ENCODE measurements at regions not wholly inside any gene's neighbourhood (a gene's known extent, or its start where the extent isn't known, plus 50 kb on each side); places are given as distances from the start of the nearest gene placed in this dataset.

DNA sequence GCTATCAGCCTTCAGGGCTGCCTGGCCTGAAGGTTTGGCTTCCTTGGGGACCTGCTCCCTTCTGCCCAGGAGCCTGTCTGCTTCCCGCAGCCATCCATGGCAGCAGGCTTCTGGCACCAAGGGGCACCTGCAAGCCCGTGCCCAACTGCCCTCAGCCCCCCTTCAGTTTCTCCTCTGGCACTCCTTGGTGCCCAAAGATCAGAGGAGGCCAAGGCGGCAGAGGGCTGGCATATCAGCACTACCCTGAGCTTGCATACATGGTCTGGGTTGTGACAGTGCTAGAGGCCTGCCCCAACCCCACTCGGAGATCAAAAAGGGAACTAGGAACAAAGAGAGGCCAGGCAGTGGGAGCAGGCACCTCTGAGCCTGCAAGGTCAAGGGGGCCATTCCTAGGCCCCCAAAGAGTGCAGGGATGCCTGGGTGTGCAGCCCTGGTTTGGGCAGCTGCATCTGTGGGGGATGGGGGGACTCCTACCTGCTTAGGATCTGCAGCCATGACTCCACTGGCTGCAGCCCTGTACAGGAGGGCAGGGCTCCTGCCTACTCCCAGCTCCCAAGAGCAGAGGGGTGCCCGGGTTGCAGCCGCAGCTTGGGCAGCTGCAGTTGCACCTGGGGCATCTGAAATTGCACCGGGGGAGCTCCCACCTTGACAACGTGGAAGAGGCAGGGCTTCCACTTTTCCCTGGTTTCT is 76.2 kb upstream of the TP63 start:
- Mint-ChIP-seq H3K9me3 (peaks cover 2 to 15% (median 10%) of the 10 kb centered on the region in 7 donors), H3K4me3 (no peak overlapping the region)

DNA sequence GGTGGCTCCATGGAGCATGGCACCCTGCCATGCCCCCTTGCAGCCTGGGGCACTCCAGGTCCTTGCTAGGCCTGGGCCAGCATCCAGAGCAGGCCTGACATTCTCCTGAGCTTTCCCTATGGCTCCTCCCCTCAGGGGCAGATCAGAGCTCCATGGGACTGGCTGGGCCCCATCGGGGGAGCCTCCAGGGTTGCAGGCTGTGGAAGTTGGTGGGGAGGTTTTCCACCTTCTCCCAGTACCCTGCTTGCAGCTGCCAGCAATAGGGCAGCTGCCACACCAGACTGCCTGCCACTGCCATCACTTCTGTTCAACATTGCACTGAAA is 75.7 kb upstream of the TP63 start:
- no peak overlapping the region for H3K4me3 ChIP-seq (replicated peaks in 1 of 3; ENCODE audit: low read depth in 2 of 3, low read length in 3 of 3)
- Mint-ChIP-seq H3K27ac (no peak overlapping the region), H3K4me3 (no peak overlapping the region), H3K4me1 (no peaks in the 10 kb centered on the region), H3K9me3 (peaks cover 2 to 12% (median 10%) of the 10 kb centered on the region in 7 donors), H3K27me3 (ENCODE audit: low read depth in 3 of 3) (peaks cover 0 to 2% (median 0%) of the 10 kb centered on the region in 3 donors), H3K36me3 (no peaks in the 10 kb centered on the region)
- no peaks in the 10 kb centered on the region for H3K79me2 ChIP-seq (ENCODE audit: insufficient read depth, low read length)
- H3K27me3 ChIP-seq (ENCODE audit: control insufficient read depth in 2 of 2, insufficient read depth in 2 of 2, low read length in 2 of 2): no peaks in the 10 kb centered on the region
- TF ChIP-seq, protein P1, sequence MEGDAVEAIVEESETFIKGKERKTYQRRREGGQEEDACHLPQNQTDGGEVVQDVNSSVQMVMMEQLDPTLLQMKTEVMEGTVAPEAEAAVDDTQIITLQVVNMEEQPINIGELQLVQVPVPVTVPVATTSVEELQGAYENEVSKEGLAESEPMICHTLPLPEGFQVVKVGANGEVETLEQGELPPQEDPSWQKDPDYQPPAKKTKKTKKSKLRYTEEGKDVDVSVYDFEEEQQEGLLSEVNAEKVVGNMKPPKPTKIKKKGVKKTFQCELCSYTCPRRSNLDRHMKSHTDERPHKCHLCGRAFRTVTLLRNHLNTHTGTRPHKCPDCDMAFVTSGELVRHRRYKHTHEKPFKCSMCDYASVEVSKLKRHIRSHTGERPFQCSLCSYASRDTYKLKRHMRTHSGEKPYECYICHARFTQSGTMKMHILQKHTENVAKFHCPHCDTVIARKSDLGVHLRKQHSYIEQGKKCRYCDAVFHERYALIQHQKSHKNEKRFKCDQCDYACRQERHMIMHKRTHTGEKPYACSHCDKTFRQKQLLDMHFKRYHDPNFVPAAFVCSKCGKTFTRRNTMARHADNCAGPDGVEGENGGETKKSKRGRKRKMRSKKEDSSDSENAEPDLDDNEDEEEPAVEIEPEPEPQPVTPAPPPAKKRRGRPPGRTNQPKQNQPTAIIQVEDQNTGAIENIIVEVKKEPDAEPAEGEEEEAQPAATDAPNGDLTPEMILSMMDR (IDR thresholded peaks at IDR 0.05): no peak
- no peak overlapping the region for H3K4me2 ChIP-seq (replicated peaks; ENCODE audit: extremely low read depth, low read length, poor library complexity, severe bottlenecking)
- no CpG with 5 or more reads among the region's 1 CpG for WGBS (ENCODE audit: insufficient coverage)
- no peaks in the 10 kb centered on the region for H3K4me1 ChIP-seq (ENCODE audit: control insufficient read depth in 1 of 2, insufficient read depth in 2 of 2, low read length in 2 of 2)
- no peaks in the 10 kb centered on the region for H3K36me3 ChIP-seq (replicated peaks in 1 of 2; ENCODE audit: control insufficient read depth in 1 of 2, insufficient read depth in 2 of 2, low read length in 2 of 2)
- intact Hi-C loops (cut with micrococcal nuclease): no loop called here
- H3K9me3 ChIP-seq (replicated peaks in 1 of 2; ENCODE audit: control insufficient read depth in 1 of 2, insufficient read depth in 1 of 2, low read length in 2 of 2): peaks cover 9 to 17% of the 10 kb centered on the region in 2 donors
- no peak for DNase-seq
- H2AFZ ChIP-seq (ENCODE audit: insufficient read depth, low read depth, low read length, poor library complexity, severe bottlenecking): no peak overlapping the region
- H4K20me1 ChIP-seq (ENCODE audit: insufficient read depth, low read length): no peaks in the 10 kb centered on the region
- no peak overlapping the region for H3K9ac ChIP-seq (ENCODE audit: insufficient read depth, low read length, poor library complexity, severe bottlenecking)
- no peak overlapping the region for H3K27ac ChIP-seq (ENCODE audit: low read depth in 1 of 2, low read length in 2 of 2)

More for the DNA sequence above, 76.2 kb upstream of the TP63 start:
- WGBS (ENCODE audit: insufficient coverage): 81% methylated on average over 8 of the region's 8 CpGs
- H3K4me2 ChIP-seq (replicated peaks; ENCODE audit: extremely low read depth, low read length, poor library complexity, severe bottlenecking): no peak overlapping the region
- no peak overlapping the region for H3K27ac ChIP-seq (ENCODE audit: low read depth in 1 of 2, low read length in 2 of 2)
- no peaks in the 10 kb centered on the region for H3K4me1 ChIP-seq (ENCODE audit: control insufficient read depth in 1 of 2, insufficient read depth in 2 of 2, low read length in 2 of 2)
- no peaks in the 10 kb centered on the region for H3K36me3 ChIP-seq (replicated peaks in 1 of 2; ENCODE audit: control insufficient read depth in 1 of 2, insufficient read depth in 2 of 2, low read length in 2 of 2)
- no peaks in the 10 kb centered on the region for H3K27me3 ChIP-seq (ENCODE audit: control insufficient read depth in 2 of 2, insufficient read depth in 2 of 2, low read length in 2 of 2)
- H3K9me3 ChIP-seq (replicated peaks in 1 of 2; ENCODE audit: control insufficient read depth in 1 of 2, insufficient read depth in 1 of 2, low read length in 2 of 2): peaks cover 13 to 17% of the 10 kb centered on the region in 2 donors
- no peak for DNase-seq
- no peaks in the 10 kb centered on the region for H4K20me1 ChIP-seq (ENCODE audit: insufficient read depth, low read length)
- no peak overlapping the region for H3K4me3 ChIP-seq (replicated peaks in 1 of 3; ENCODE audit: low read depth in 2 of 3, low read length in 3 of 3)
- no peaks in the 10 kb centered on the region for H3K36me3 Mint-ChIP-seq
- H2AFZ ChIP-seq (ENCODE audit: insufficient read depth, low read depth, low read length, poor library complexity, severe bottlenecking): no peak overlapping the region
- intact Hi-C loops (cut with micrococcal nuclease): no loop called here
- no peaks in the 10 kb centered on the region for H3K79me2 ChIP-seq (ENCODE audit: insufficient read depth, low read length)
- no peak overlapping the region for H3K27ac Mint-ChIP-seq
- TF ChIP-seq, protein P1 (IDR thresholded peaks at IDR 0.05): no peak
- H3K9ac ChIP-seq (ENCODE audit: insufficient read depth, low read length, poor library complexity, severe bottlenecking): no peak overlapping the region
- peaks cover 0 to 2% (median 0%) of the 10 kb centered on the region in 3 donors for H3K27me3 Mint-ChIP-seq (ENCODE audit: low read depth in 3 of 3)
- no peaks in the 10 kb centered on the region for H3K4me1 Mint-ChIP-seq
